Right lobe of liver (tissue), 4 donors: ENCODE measurements at regions not wholly inside any gene's neighbourhood (a gene's known extent, or its start where the extent isn't known, plus 50 kb on each side); places are given as distances from the start of the nearest gene placed in this dataset.
"Not testable (repeated sequence)": the region's sequence is repeated elsewhere in the genome, so short reads cannot be mapped to it uniquely, and the experiment has no call there.

Experiments used
- CTCF ChIP-seq, 4 donors: fragments of 200-600 bp in 3 of 4; fragments of 450-650 bp in 1 of 4; IDR thresholded peaks; one replicate each; pipeline versions ENCODE4 v1.5.1 to v1.8.0; 2016 to 2022; ENCODE audit warnings: antibody characterized with exemption in 4 of 4, mild to moderate bottlenecking in 2 of 4
- POLR2A ChIP-seq: fragments of 450-650 bp; IDR thresholded peaks from one replicate; pipeline ENCODE4 v1.6.1; 2017; ENCODE audit warnings: antibody characterized with exemption, mild to moderate bottlenecking
- donor health status: DM: no; HTN: no; CAD: no.
- donor health status: DM: no; HTN: no; CAD: no.
- donor health status: DM: no; HTN: yes; CAD: no.

GRCh38 chr10:111332174-111332573 lies 255.3 kb downstream of the ADRA2A start:
- not testable (repeated sequence) for TF ChIP-seq CTCF (IDR thresholded peaks at IDR 0.05); POLR2A
